IPS DF 4.7 (cell line): ENCODE measurements at regions not wholly inside any gene's neighbourhood (a gene's known extent, or its start where the extent isn't known, plus 50 kb on each side); places are given as distances from the start of the nearest gene placed in this dataset.
A peak's percentile ranks its signal among the peaks of the same experiment; 100 is the strongest.
"Not testable (repeated sequence)": the region's sequence is repeated elsewhere in the genome, so short reads cannot be mapped to it uniquely, and the experiment has no call there.

Source experiments
- DNase-seq: peaks from one replicate; pipeline ENCODE4 v3.0.0-alpha.2; 2013; ENCODE audit warnings: low spot score; ENCODE audit errors: extremely low read depth

GRCh38 chr2:156769802-156770201, 333.6 kb downstream of the GPD2 start:
- no peak for DNase-seq

GRCh38 chr2:156778916-156779315, 342.7 kb downstream of the GPD2 start:
- DNase-seq, result no peak

- DNase-seq, result no peak
These were observed 343.4 kb downstream of the GPD2 start for GRCh38 chr2:156779416-156780120.

GRCh38 chr2:156781677-156782076, 345.5 kb downstream of the GPD2 start:
- not testable (repeated sequence) for DNase-seq

- DNase-seq, result no peak
These were observed 348.0 kb downstream of the GPD2 start for GRCh38 chr2:156784020-156784701.

- no peak for DNase-seq
These were observed 351.3 kb downstream of the GPD2 start for GRCh38 chr2:156787517-156787916.

GRCh38 chr2:156790343-156791037, 354.3 kb downstream of the GPD2 start:
- DNase-seq, result no peak

GRCh38 chr2:156792242-156792840, 356.2 kb downstream of the GPD2 start:
- no peak for DNase-seq

GRCh38 chr2:156797832-156798231, 361.7 kb downstream of the GPD2 start:
- no peak for DNase-seq

- peak; percentile 33 for DNase-seq
These were observed 364.0 kb downstream of the GPD2 start for GRCh38 chr2:156800065-156800653.

- no peak for DNase-seq
These were observed 364.7 kb downstream of the GPD2 start for GRCh38 chr2:156800781-156801361.

GRCh38 chr2:156803243-156803642, 367.1 kb downstream of the GPD2 start:
- no peak for DNase-seq

GRCh38 chr2:156803967-156804366, 367.8 kb downstream of the GPD2 start:
- no peak for DNase-seq

GRCh38 chr2:156810094-156810493, 373.9 kb downstream of the GPD2 start:
- DNase-seq, result no peak

- DNase-seq, result no peak
These were observed 376.3 kb downstream of the GPD2 start for GRCh38 chr2:156812496-156812895.

GRCh38 chr2:156817430-156817829, 381.3 kb downstream of the GPD2 start:
- DNase-seq, result no peak

GRCh38 chr2:156818221-156818620, 382.0 kb downstream of the GPD2 start:
- no peak for DNase-seq

- no peak for DNase-seq
These were observed 382.8 kb downstream of the GPD2 start for GRCh38 chr2:156818944-156819343.

GRCh38 chr2:156826341-156826933, 390.3 kb downstream of the GPD2 start:
- no peak for DNase-seq

- no peak for DNase-seq
These were observed 398.3 kb downstream of the GPD2 start for GRCh38 chr2:156834431-156834830.
